Activated B cell treated with CpG ODN at 0.5 μM for 24 hours (primary cell): ENCODE measurements at regions not wholly inside any gene's neighbourhood (a gene's known extent, or its start where the extent isn't known, plus 50 kb on each side); places are given as distances from the start of the nearest gene placed in this dataset.
"Not testable (repeated sequence)": the region's sequence is repeated elsewhere in the genome, so short reads cannot be mapped to it uniquely, and the experiment has no call there.

ENCODE experiments used
- ATAC-seq: fragments of 200-7000 bp; cut with Tn5 transposase; one replicate; pipeline ENCODE4 v1.10.0; 2021; ENCODE audit warnings: low read depth, mild to moderate bottlenecking, moderate library complexity
- CTCF ChIA-PET: fragments of 350-600 bp; sonication (Branson Sonifier 250); formaldehyde crosslinking; loops from one replicate; lab custom pipeline; 2021; ENCODE audit warnings: antibody characterized with exemption; lab: Charles Lee
- POLR2A ChIA-PET: fragments of 350-600 bp; sonication (Branson Sonifier 250); formaldehyde crosslinking; loops from one replicate; lab custom pipeline; 2021; ENCODE audit warnings: antibody characterized with exemption; lab: Charles Lee
- DNase-seq: peaks from one replicate; pipeline ENCODE4 v3.0.0; 2022
- H3K27ac Mint-ChIP-seq: one replicate; pipeline ENCODE4 v1.8.0; 2020; ENCODE audit warnings: mixed read lengths
- H3K27me3 Mint-ChIP-seq: one replicate; pipeline ENCODE4 v1.8.0; 2021; ENCODE audit warnings: mixed read lengths
- H3K36me3 Mint-ChIP-seq: one replicate; pipeline ENCODE4 v1.8.0; 2021; ENCODE audit warnings: low read depth, mixed read lengths
- H3K4me1 Mint-ChIP-seq: one replicate; pipeline ENCODE4 v1.8.0; 2021; ENCODE audit warnings: mixed read lengths
- H3K4me3 Mint-ChIP-seq: one replicate; pipeline ENCODE4 v1.8.0; 2020; ENCODE audit warnings: mild to moderate bottlenecking, mixed read lengths
- H3K9me3 Mint-ChIP-seq: one replicate; pipeline ENCODE4 v1.8.0; 2020; ENCODE audit warnings: mixed read lengths
- CTCF ChIP-seq: fragments of 200-600 bp; IDR thresholded peaks from one replicate; pipeline ENCODE4 v1.8.0; 2022; ENCODE audit warnings: antibody characterized with exemption, mild to moderate bottlenecking
- intact Hi-C: fragments of 100-400 bp; cut with micrococcal nuclease; formaldehyde crosslinking; loops from one replicate; pipeline ENCODE4 v1.15.1; 2024

DNA sequence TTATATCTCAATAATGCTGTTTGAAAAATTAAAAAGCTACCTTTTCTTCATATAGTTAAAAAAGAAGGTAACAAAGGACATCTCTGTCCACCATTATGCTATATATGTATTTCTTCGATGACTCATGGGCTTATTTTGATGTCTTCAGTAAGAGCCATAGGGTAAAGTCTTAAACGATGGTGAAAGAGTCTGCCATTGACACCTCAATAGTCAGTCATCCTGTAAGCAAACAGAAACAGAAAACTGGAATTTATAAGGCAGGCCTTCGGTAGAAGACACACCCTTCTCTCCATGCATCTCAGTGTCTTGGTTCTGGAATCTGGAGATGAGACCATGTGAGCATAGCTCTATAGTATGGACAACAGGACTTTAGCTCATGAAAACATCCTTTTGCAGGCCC is 87.0 kb upstream of the ZNF462 start:
- no peaks in the 10 kb centered on the region for H3K36me3 Mint-ChIP-seq
- ATAC-seq = no peak
- DNase-seq = no peak
- CTCF ChIA-PET = no interaction called here
- POLR2A ChIA-PET = no interaction called here
- no peaks in the 10 kb centered on the region for H3K4me1 Mint-ChIP-seq
- no peaks in the 10 kb centered on the region for H3K9me3 Mint-ChIP-seq
- no peak overlapping the region for H3K4me3 Mint-ChIP-seq
- intact Hi-C loops = no loop called here
- H3K27me3 Mint-ChIP-seq = no peaks in the 10 kb centered on the region
- no peak overlapping the region for H3K27ac Mint-ChIP-seq
- no peak for TF ChIP-seq CTCF

DNA sequence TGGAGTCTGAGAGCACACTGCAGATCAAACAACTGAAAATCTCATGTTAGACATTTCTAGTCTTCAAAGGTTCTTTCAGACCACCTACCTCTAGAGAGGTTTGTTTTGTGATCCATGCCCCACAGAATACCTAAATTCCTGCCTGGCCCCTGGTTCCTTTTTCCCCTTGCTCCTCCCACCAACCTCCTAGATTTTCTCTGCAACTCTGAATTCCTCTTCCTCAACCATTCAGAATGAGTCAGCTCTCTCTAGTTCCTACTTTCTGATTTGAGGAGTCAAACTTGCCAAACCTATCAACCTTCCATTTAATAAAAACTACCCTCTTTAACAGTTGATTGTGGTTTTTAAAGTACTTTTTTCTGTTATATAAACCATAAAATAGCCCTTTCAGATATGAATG is 83.2 kb upstream of the ZNF462 start:
- no peaks in the 10 kb centered on the region for H3K27me3 Mint-ChIP-seq
- POLR2A ChIA-PET = no interaction called here

DNA sequence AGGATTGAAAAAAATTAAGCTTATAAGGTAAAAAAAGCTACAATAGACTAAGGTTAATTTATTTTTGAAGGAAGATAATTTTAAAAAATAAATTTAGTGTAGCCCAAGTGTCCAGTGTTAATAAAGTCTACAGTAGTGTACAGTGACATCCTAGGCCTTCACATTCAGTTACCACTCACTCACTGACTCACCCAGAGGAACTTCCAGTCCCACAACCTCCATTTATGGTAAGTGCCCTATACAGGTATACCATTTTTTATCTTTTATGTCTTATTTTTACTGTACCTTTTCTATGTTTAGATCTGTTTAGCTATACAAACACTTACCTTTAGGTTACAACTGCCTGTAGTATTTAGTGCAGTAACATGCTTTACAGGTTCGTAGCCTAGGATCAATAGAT is 79.8 kb upstream of the ZNF462 start:
- POLR2A ChIA-PET = no interaction called here

More for the DNA sequence above, 83.2 kb upstream of the ZNF462 start:
- intact Hi-C loops = no loop called here
- CTCF ChIA-PET = no interaction called here
- H3K9me3 Mint-ChIP-seq = no peaks in the 10 kb centered on the region
- no peak overlapping the region for H3K27ac Mint-ChIP-seq
- H3K36me3 Mint-ChIP-seq = no peaks in the 10 kb centered on the region
- TF ChIP-seq CTCF = no peak
- ATAC-seq (no peak), DNase-seq (no peak)
- H3K4me3 Mint-ChIP-seq = no peak overlapping the region
- H3K4me1 Mint-ChIP-seq = no peaks in the 10 kb centered on the region

GRCh38 chr9:106784076-106784475 is 78.9 kb upstream of the ZNF462 start:
- H3K4me1 Mint-ChIP-seq = no peaks in the 10 kb centered on the region

More for the DNA sequence above, 79.8 kb upstream of the ZNF462 start:
- H3K4me1 Mint-ChIP-seq = no peaks in the 10 kb centered on the region
- H3K9me3 Mint-ChIP-seq = no peaks in the 10 kb centered on the region
- CTCF ChIA-PET = no interaction called here
- no peaks in the 10 kb centered on the region for H3K36me3 Mint-ChIP-seq
- H3K4me3 Mint-ChIP-seq = no peak overlapping the region
- intact Hi-C loops = no loop called here
- no peak for TF ChIP-seq CTCF
- no peak overlapping the region for H3K27ac Mint-ChIP-seq
- no peaks in the 10 kb centered on the region for H3K27me3 Mint-ChIP-seq
- DNase-seq (no peak), ATAC-seq (no peak)

GRCh38 chr9:106785200-106785599 is 77.8 kb upstream of the ZNF462 start:
- Mint-ChIP-seq H3K4me3 (no peak overlapping the region), H3K27ac (no peak overlapping the region), H3K36me3 (no peaks in the 10 kb centered on the region), H3K9me3 (no peaks in the 10 kb centered on the region), H3K4me1 (no peaks in the 10 kb centered on the region), H3K27me3 (no peaks in the 10 kb centered on the region)
- ChIA-PET POLR2A (no interaction called here), CTCF (no interaction called here)
- ATAC-seq = no peak
- intact Hi-C loops = no loop called here
- DNase-seq = no peak
- TF ChIP-seq CTCF = no peak

More at GRCh38 chr9:106784076-106784475, 78.9 kb upstream of the ZNF462 start:
- no peak for ATAC-seq
- no peaks in the 10 kb centered on the region for H3K27me3 Mint-ChIP-seq
- no peak overlapping the region for H3K27ac Mint-ChIP-seq
- intact Hi-C loops = no loop called here
- no peaks in the 10 kb centered on the region for H3K9me3 Mint-ChIP-seq
- no peak overlapping the region for H3K4me3 Mint-ChIP-seq
- CTCF ChIA-PET = no interaction called here
- POLR2A ChIA-PET = no interaction called here
- TF ChIP-seq CTCF = no peak
- DNase-seq = no peak
- no peaks in the 10 kb centered on the region for H3K36me3 Mint-ChIP-seq

DNA sequence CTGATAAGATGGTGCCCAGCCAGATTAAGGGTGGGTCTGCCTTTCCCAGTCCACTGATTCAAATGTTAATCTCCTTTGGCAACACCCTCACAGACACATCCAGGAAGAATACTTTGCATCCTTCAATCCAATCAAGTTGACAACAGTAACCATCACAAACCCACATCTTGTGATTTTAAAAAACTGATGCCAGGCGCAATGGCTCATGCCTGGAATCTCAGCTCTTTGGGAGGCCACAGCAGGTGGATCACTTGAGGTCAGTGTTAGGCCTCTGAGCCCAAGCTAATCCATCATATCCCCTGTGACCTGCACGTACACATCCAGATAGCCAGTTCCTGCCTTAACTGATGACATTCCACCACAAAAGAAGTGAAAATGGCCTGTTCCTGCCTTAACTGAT is 74.9 kb upstream of the ZNF462 start:
- H3K4me1 Mint-ChIP-seq, H3K4me3 Mint-ChIP-seq, intact Hi-C loops, POLR2A ChIA-PET, DNase-seq, H3K36me3 Mint-ChIP-seq, ATAC-seq, CTCF ChIA-PET, H3K9me3 Mint-ChIP-seq, H3K27ac Mint-ChIP-seq, H3K27me3 Mint-ChIP-seq: not testable (repeated sequence)
